HUES48 (cell line): ENCODE measurements at regions not wholly inside any gene's neighbourhood (a gene's known extent, or its start where the extent isn't known, plus 50 kb on each side); places are given as distances from the start of the nearest gene placed in this dataset.
A peak's percentile ranks its signal among the peaks of the same experiment; 100 is the strongest.

Experiments used
- H3K27ac ChIP-seq: one replicate; pipeline ENCODE4 v1.7.0; 2013; ENCODE audit warnings: low read depth, low read length, inconsistent platforms
- H3K27me3 ChIP-seq: 2 replicates; pipeline ENCODE4 v1.6.1; 2013; ENCODE audit warnings: mild to moderate bottlenecking, low read length; ENCODE audit not compliant: control insufficient read depth, insufficient read depth
- H3K36me3 ChIP-seq: 2 replicates; pipeline ENCODE4 v1.6.1; 2013; ENCODE audit warnings: low read length; ENCODE audit not compliant: control insufficient read depth, insufficient read depth
- H3K4me1 ChIP-seq: 2 replicates; pipeline ENCODE4 v1.6.1; 2013; ENCODE audit warnings: mild to moderate bottlenecking, low read length; ENCODE audit not compliant: control insufficient read depth, insufficient read depth
- H3K4me3 ChIP-seq: 2 replicates; pipeline ENCODE4 v1.5.1; 2013; ENCODE audit warnings: mild to moderate bottlenecking, low read depth, low read length
- H3K9ac ChIP-seq: 2 replicates; pipeline ENCODE4 v1.6.1; 2013; ENCODE audit warnings: mild to moderate bottlenecking, low read depth, low read length, moderate library complexity
- H3K9me3 ChIP-seq: 2 replicates; pipeline ENCODE4 v1.6.1; 2013; ENCODE audit warnings: low read length; ENCODE audit not compliant: control insufficient read depth, insufficient read depth

DNA sequence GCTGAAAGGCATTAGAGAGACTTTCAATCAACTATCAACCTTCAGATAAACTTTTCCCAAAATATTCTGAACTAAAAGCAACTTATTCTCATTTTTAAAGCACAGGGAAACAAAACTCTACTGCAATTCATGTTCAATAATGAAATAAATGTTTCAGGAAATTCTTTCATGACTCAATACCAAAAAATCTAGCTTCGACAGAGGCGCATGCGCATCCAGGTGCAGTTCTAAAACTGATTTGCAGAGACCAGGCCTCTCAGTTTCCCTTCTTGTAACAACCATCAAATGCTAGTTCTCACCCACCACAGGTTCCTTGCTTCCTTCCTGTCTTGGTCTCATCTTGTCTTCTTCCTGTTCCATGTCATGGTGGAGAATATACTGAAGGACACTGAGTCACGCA is 55.3 kb upstream of the NRBF2 start:
- no peaks in the 10 kb centered on the region for H3K27me3 ChIP-seq
- H3K36me3 ChIP-seq: no peaks in the 10 kb centered on the region
- H3K27ac ChIP-seq: no peak overlapping the region
- no peaks in the 10 kb centered on the region for H3K4me1 ChIP-seq
- no peak overlapping the region for H3K4me3 ChIP-seq
- H3K9me3 ChIP-seq: no peaks in the 10 kb centered on the region
- H3K9ac ChIP-seq: no peak overlapping the region

GRCh38 chr10:63072951-63073350 is 60.2 kb upstream of the NRBF2 start:
- H3K9me3 ChIP-seq: no peaks in the 10 kb centered on the region
- H3K36me3 ChIP-seq: no peaks in the 10 kb centered on the region
- no peaks in the 10 kb centered on the region for H3K4me1 ChIP-seq
- no peaks in the 10 kb centered on the region for H3K27me3 ChIP-seq
- H3K27ac ChIP-seq: no peak overlapping the region
- no peak overlapping the region for H3K9ac ChIP-seq
- H3K4me3 ChIP-seq: no peak overlapping the region

GRCh38 chr10:63071145-63071544 is 62.0 kb upstream of the NRBF2 start:
- Histone ChIP-seq H3K9me3 (no peaks in the 10 kb centered on the region), H3K4me3 (no peak overlapping the region), H3K27me3 (no peaks in the 10 kb centered on the region), H3K4me1 (no peaks in the 10 kb centered on the region), H3K27ac (no peak overlapping the region), H3K36me3 (no peaks in the 10 kb centered on the region), H3K9ac (no peak overlapping the region)

GRCh38 chr10:63069318-63069717 is 63.8 kb upstream of the NRBF2 start:
- Histone ChIP-seq H3K9ac (no peak overlapping the region), H3K4me3 (no peak overlapping the region), H3K4me1 (peaks cover 6% of the 10 kb centered on the region), H3K36me3 (no peaks in the 10 kb centered on the region), H3K9me3 (no peaks in the 10 kb centered on the region), H3K27ac (no peak overlapping the region), H3K27me3 (no peaks in the 10 kb centered on the region)

GRCh38 chr10:63068246-63068645 is 64.9 kb upstream of the NRBF2 start:
- H3K36me3 ChIP-seq: no peaks in the 10 kb centered on the region
- H3K4me1 ChIP-seq: peaks cover 6% of the 10 kb centered on the region
- no peak overlapping the region for H3K27ac ChIP-seq
- no peaks in the 10 kb centered on the region for H3K9me3 ChIP-seq
- no peak overlapping the region for H3K9ac ChIP-seq
- no peak overlapping the region for H3K4me3 ChIP-seq
- no peaks in the 10 kb centered on the region for H3K27me3 ChIP-seq

- Histone ChIP-seq H3K4me3 (no peak overlapping the region), H3K36me3 (no peaks in the 10 kb centered on the region), H3K9me3 (no peaks in the 10 kb centered on the region), H3K9ac (no peak overlapping the region), H3K4me1 (peaks cover 6% of the 10 kb centered on the region), H3K27me3 (no peaks in the 10 kb centered on the region), H3K27ac (no peak overlapping the region)
These were observed 66.5 kb upstream of the NRBF2 start for GRCh38 chr10:63066606-63067005.

DNA sequence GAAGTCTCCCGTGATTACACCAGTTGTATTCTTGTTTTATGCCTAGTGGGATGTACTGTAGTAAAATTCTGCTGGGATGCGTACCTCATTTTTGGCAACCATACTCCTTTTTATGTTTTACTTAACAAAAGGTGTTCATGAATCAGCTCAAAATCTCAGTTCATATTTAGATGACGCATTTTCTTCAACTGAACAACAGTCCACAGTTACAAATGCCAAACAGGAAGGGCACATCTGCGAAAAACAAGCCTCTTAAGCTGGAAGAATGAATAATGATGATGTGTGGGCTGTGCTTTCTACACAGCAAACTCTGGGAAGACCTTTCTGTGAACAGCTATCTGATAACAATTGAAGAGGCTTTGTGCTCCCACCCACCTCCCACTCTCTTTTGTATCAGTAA is 68.4 kb upstream of the NRBF2 start:
- Histone ChIP-seq H3K4me3 (no peak overlapping the region), H3K27ac (peak overlapping the region; percentile 64), H3K27me3 (no peaks in the 10 kb centered on the region), H3K4me1 (peaks cover 6% of the 10 kb centered on the region), H3K9me3 (no peaks in the 10 kb centered on the region), H3K36me3 (no peaks in the 10 kb centered on the region), H3K9ac (no peak overlapping the region)

GRCh38 chr10:63058236-63058635 is 74.9 kb upstream of the NRBF2 start:
- no peak overlapping the region for H3K27ac ChIP-seq
- no peaks in the 10 kb centered on the region for H3K27me3 ChIP-seq
- H3K4me1 ChIP-seq: peaks cover 10% of the 10 kb centered on the region
- no peaks in the 10 kb centered on the region for H3K9me3 ChIP-seq
- no peaks in the 10 kb centered on the region for H3K36me3 ChIP-seq
- H3K4me3 ChIP-seq: no peak overlapping the region
- no peak overlapping the region for H3K9ac ChIP-seq

DNA sequence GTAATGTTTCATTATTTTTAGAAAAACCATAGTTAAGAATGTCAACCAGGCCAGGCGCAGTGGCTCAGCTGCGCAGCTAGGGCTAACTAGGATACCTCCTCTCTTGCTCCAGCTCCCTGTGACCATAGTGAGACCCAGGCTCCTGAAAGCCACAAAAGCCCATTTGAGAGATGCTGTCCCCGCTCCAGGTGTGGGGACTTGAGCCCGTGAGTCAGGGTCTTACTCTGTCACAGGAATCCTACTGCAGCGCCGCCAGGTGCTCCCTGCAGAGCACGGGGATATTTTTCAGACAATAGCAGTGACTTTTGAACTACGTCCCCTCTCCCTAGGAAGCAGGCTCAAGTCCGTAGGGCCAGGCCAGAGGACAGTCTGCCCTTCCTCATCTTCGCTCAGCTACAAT is 75.6 kb upstream of the NRBF2 start:
- no peak overlapping the region for H3K9ac ChIP-seq
- no peaks in the 10 kb centered on the region for H3K27me3 ChIP-seq
- H3K9me3 ChIP-seq: no peaks in the 10 kb centered on the region
- no peak overlapping the region for H3K4me3 ChIP-seq
- peaks cover 10% of the 10 kb centered on the region for H3K4me1 ChIP-seq
- H3K27ac ChIP-seq: no peak overlapping the region
- no peaks in the 10 kb centered on the region for H3K36me3 ChIP-seq

GRCh38 chr10:63055705-63056104 is 77.4 kb upstream of the NRBF2 start:
- Histone ChIP-seq H3K27me3 (no peaks in the 10 kb centered on the region), H3K9ac (no peak overlapping the region), H3K27ac (no peak overlapping the region)

GRCh38 chr10:63054889-63055611 is 78.1 kb upstream of the NRBF2 start:
- Histone ChIP-seq H3K9me3 (no peaks in the 10 kb centered on the region), H3K36me3 (no peaks in the 10 kb centered on the region), H3K9ac (no peak overlapping the region), H3K27ac (no peak overlapping the region), H3K4me3 (no peak overlapping the region), H3K4me1 (peaks cover 10% of the 10 kb centered on the region), H3K27me3 (no peaks in the 10 kb centered on the region)

More at GRCh38 chr10:63055705-63056104, 77.4 kb upstream of the NRBF2 start:
- peaks cover 10% of the 10 kb centered on the region for H3K4me1 ChIP-seq
- no peaks in the 10 kb centered on the region for H3K36me3 ChIP-seq
- no peak overlapping the region for H3K4me3 ChIP-seq
- no peaks in the 10 kb centered on the region for H3K9me3 ChIP-seq
